GM23338 (cell line): ENCODE measurements at regions not wholly inside any gene's neighbourhood (a gene's known extent, or its start where the extent isn't known, plus 50 kb on each side); places are given as distances from the start of the nearest gene placed in this dataset.

Source experiments
- CTCF ChIP-seq, 2 experiments: fragments of 200-600 bp in 1 of 2; sonication (generic) in 1 of 2; conservative IDR thresholded peaks; 2 replicates each; pipeline versions ENCODE4 v1.5.1 to v1.6.1; 2016 to 2017; ENCODE audit warnings: antibody characterized with exemption in 2 of 2, low read depth in 2 of 2, mild to moderate bottlenecking in 2 of 2, moderate library complexity in 1 of 2
- EZH2 ChIP-seq: fragments of 200-600 bp; sonication (generic); IDR thresholded peaks from one replicate; pipeline ENCODE4 v1.8.0; 2017; ENCODE audit warnings: antibody characterized with exemption, mild to moderate bottlenecking, low read depth; ENCODE audit not compliant: unreplicated experiment
- POLR2AphosphoS5 ChIP-seq: IDR thresholded peaks from 2 replicates; pipeline ENCODE4 v1.6.1; 2016; ENCODE audit warnings: antibody characterized with exemption, low read depth

DNA sequence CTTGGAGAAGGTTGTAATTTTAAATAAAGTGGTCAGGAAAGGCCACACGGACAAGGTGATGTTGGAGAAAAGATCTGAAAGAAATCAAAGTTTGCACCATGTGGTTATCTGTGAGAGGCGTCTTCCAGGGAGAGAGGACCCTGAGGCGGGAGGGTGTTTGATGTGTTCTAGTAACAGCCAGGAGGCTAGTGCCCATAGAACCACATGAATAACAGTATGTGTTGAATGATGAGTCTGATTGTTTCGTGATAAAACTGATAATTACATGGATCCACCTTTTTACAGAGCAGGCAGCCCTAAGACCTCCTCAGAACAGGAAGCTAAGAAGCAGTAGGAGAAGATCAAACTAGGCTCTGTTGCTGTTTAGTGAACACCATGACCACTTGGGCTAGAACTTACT is 91.4 kb downstream of the SCG2 start:
- TF ChIP-seq EZH2 (no peak), POLR2AphosphoS5 (no peak), CTCF (conservative IDR thresholded peaks at IDR 0.05; ENCODE audit: low read depth in 2 of 2) (no peak)
